ENCODE measurements at regions not wholly inside any gene's neighbourhood (a gene's known extent, or its start where the extent isn't known, plus 50 kb on each side); places are given as distances from the start of the nearest gene placed in this dataset.

DNA sequence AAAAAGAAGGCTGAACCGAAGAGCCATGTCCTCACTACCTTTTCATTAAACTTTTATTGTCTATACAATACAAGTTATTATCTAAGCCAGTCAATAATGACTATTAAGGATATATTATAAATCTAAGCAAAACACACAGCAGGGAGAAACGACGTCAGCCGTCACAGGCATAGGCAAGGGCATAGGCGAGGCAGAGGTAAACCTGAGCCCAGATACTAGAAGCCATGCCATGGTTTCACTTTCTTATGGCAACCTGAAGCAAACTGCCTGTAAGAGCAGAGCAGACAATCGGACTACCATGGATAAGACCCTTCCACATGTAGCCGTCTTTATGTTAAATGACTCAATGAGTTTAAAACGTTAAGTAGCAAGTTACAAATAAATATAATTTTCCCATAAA, 238.5 kb upstream of the ZNF521 start:
- Histone ChIP-seq H3K4me3 (ENCODE audit: insufficient read depth, low read depth, low read length) (no peak overlapping the region), H3K79me1 (ENCODE audit: low read depth in 1 of 2, low read length in 2 of 2) (no peaks in the 10 kb centered on the region), H2BK20ac (ENCODE audit: low read depth, low read length) (no peak overlapping the region), H3K23ac (ENCODE audit: low read depth, low read length) (no peak overlapping the region), H2BK15ac (ENCODE audit: low read depth, low read length) (no peak overlapping the region), H4K8ac (ENCODE audit: low read depth in 2 of 2, low read length in 2 of 2) (no peak overlapping the region), H3K4me1 (ENCODE audit: control insufficient read depth, insufficient read depth, low read length) (no peaks in the 10 kb centered on the region), H2AK9ac (replicated peaks; ENCODE audit: low read depth, low read length, poor library complexity) (no peak overlapping the region), H4K91ac (ENCODE audit: insufficient read depth, low read depth, low read length) (no peak overlapping the region), H3K9ac (ENCODE audit: low read depth, low read length) (no peak overlapping the region), H3K27ac (ENCODE audit: insufficient read depth, low read length) (no peak overlapping the region), H3K4me2 (ENCODE audit: low read depth, low read length) (no peak overlapping the region), H3K4ac (ENCODE audit: low read depth, low read length) (no peak overlapping the region), H3K56ac (ENCODE audit: extremely low read depth, insufficient read depth, low read length) (no peak overlapping the region), H2BK5ac (ENCODE audit: low read depth, low read length, poor library complexity, severe bottlenecking) (no peak overlapping the region), H4K5ac (ENCODE audit: low read depth, low read length) (no peak overlapping the region), H3K36me3 (ENCODE audit: control insufficient read depth, insufficient read depth, low read length) (no peaks in the 10 kb centered on the region), H3K18ac (ENCODE audit: low read depth, low read length) (no peak overlapping the region), H3K27me3 (ENCODE audit: control insufficient read depth, insufficient read depth, low read length) (no peaks in the 10 kb centered on the region), H2BK120ac (ENCODE audit: low read depth, low read length) (no peak overlapping the region), H3K14ac (replicated peaks; ENCODE audit: low read depth, low read length) (no peak overlapping the region), H3K9me3 (ENCODE audit: control insufficient read depth, insufficient read depth, low read length) (peaks cover 4% of the 10 kb centered on the region; the same call in 1 of the 2 replicates), H2AFZ (replicated peaks; ENCODE audit: low read length, poor library complexity) (no peak overlapping the region), H2AK5ac (ENCODE audit: low read depth, low read length) (no peak overlapping the region), H4K20me1 (ENCODE audit: insufficient read depth, low read length) (no peaks in the 10 kb centered on the region), H3K9me1 (ENCODE audit: insufficient read depth, low read length) (no peaks in the 10 kb centered on the region)
- WGBS, 2 experiments (ENCODE audit: extremely low coverage in 2 of 2, insufficient read length in 1 of 2): 80% methylated on average over 1 of the region's 8 CpGs; no CpG with 5 or more reads in 1 of the 2 experiments
- no peak for DNase-seq
- BruUV-seq (replicated peaks): no TSS peak
- POLR2A ChIA-PET (ENCODE audit: unreplicated experiment): no interaction called here
- dilution Hi-C loops (cut with HindIII; ENCODE audit: low sequenced_read_pairs, unreplicated experiment): no loop called here
- intact Hi-C loops (cut with micrococcal nuclease): no loop called here
- in situ Hi-C loops (cut with MboI; ENCODE audit: low sequenced_read_pairs): no loop called here
- CTCF ChIA-PET: no interaction called here
- ATAC-seq (ENCODE audit: low read depth): no peak
- TF ChIP-seq ELK1 (IDR thresholded peaks at IDR 0.05; ENCODE audit: borderline replicate concordance, low read depth, low read length) (no peak), RAD21 (IDR thresholded peaks at IDR 0.05; ENCODE audit: low read length) (no peak)

Measured in IMR-90 (cell line).